Embryonic facial prominence (tissue), 1 donor: ENCODE measurements at regions not wholly inside any gene's neighbourhood (a gene's known extent, or its start where the extent isn't known, plus 50 kb on each side); places are given as distances from the start of the nearest gene placed in this dataset.
"Not testable (repeated sequence)": the region's sequence is repeated elsewhere in the genome, so short reads cannot be mapped to it uniquely, and the experiment has no call there.

ENCODE experiments used
- DNase-seq: peaks from one replicate; pipeline ENCODE4 v3.0.0-alpha.2; 2016; ENCODE audit errors: extremely low spot score

DNA sequence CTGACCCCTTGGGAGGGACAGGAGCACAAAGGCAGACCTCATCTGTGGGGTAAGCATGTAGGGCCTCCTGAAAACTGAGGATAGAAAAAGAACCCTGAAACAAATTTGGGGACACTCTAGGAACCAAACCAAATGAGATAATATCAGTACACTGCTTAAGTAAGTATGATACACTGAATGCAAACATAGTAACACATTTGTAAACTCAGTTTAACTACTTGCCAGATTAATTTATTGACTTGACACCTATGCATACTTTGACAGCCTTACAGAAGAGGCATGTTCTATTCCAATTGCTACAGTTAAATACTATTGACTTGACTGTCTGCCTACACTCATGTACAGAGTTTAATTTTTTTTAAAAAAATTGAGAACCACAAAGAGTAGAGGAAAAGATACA, 1070.8 kb upstream of the SEMA6A start:
- DNase-seq = no peak

GRCh38 chr5:117638581-117638980, 1064.0 kb upstream of the SEMA6A start:
- no peak for DNase-seq

DNA sequence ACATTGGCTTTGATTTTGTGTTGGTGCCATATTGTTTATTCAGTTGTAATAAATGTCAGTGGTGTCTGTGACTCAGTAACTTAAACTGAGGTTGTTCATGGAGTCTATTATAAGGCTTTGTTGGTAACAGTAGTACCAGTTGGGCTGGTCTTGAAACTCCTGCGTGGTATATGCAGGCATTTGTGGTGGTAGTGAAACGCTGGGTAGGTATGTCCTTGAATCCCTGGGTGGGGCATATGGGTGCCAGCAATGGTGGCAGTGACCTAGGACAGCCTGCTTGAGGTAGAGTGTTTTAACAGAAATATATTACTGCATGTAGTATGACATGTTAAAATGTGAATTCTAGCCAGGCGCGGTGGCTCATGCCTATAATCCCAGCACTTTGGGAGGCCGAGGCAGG, 1058.5 kb upstream of the SEMA6A start:
- no peak for DNase-seq

GRCh38 chr5:117624201-117624600, 1049.6 kb upstream of the SEMA6A start:
- no peak for DNase-seq

DNA sequence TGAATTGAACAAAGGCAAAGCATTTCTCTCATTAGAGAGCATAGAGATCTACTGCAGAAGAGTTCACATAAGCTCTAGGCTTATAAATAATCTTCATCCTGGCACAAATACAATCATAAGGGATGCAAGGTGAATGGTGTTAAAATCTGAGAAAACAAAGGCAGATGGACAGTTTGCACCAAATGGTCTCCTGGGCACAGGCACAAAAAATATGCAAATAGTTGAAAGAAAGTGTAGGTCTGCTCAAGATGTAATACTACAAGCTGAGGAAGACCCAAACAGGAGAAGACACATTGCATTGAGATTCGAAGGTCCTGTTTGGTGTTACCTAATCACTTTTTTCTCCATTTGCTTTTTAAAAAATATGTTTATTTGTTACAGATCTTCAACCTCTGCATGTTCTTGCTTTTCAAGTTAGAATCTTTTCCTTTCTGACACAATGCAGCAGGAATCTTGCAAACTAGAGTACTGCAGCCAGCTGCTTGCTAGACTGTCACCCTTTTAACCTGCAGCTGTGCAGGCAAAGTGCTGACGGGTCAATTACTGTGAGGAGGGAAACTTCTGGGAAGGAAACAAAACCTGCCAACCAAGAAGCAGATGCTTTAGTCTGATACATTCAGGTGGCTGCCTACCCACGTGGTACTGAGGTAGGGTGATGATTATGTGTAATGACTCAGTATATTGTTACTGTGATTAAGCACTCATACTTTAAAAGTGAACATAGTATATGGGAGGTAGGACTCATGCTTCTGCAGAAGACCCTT, 1048.6 kb upstream of the SEMA6A start:
- peak; percentile 7 for DNase-seq

- DNase-seq = no peak
Observed at GRCh38 chr5:117621921-117622320, 1047.3 kb upstream of the SEMA6A start.

GRCh38 chr5:117615226-117615625, 1040.6 kb upstream of the SEMA6A start:
- DNase-seq = no peak

- DNase-seq = no peak
Observed at GRCh38 chr5:117614408-117614807, 1039.8 kb upstream of the SEMA6A start.

- no peak for DNase-seq
Observed at GRCh38 chr5:117604845-117605244, 1030.2 kb upstream of the SEMA6A start.

DNA sequence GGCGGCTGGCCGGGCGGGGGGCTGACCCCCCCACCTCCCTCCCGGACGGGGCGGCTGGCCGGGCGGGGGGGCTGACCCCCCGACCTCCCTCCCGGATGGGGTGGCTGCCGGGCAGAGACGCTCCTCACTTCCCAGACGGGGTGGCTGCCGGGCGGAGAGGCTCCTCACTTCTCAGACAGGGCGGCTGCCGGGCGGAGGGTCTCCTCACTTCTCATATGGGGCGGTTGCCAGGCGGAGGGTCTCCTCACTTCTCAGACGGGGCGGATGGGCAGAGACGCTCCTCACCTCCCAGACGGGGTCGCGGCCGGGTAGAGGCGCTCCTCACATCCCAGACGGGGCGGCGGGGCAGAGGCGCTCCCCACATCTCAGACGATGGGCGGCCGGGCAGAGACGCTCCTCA, 1025.2 kb upstream of the SEMA6A start:
- not testable (repeated sequence) for DNase-seq

DNA sequence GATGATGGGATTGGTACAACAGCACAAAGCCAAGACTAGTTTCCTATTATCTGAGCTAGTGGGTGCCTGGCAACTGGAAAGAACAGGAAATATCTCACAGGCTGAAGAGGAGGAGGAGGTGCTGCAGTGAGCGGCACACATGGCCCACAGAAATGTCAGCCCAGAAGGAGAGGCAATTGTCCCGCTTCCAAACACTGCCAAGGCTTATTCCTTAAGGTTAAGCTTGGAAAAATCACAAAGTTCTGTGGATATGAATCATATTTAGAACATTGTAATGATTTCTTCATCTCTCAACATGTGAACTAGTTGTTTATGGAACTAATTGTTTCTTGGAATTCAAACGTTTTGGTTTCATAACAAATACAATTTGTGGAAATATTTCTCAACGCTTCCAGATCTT, 1019.5 kb upstream of the SEMA6A start:
- DNase-seq = no peak

GRCh38 chr5:117590944-117591343, 1016.3 kb upstream of the SEMA6A start:
- no peak for DNase-seq

DNA sequence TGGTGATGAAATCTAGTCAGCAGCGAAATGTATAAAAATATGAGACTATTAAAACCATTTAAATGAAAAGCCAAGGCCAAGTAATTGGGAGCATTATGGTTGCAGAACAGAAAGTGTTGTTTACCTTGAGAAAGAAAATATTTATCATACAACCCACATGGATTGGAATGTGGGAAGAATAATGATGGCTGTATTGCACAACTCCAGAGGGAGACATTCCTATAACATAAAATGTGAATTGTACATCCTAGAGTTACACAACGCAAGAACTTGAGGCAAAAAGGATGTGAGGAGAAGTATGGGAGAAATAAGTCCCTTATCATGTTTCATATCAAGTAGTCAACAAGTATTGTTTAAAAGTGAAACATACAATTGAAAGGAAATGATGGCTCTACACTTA, 1014.0 kb upstream of the SEMA6A start:
- no peak for DNase-seq

- no peak for DNase-seq
Observed at GRCh38 chr5:117587111-117587510, 1012.5 kb upstream of the SEMA6A start.

GRCh38 chr5:117568622-117569021, 994.0 kb upstream of the SEMA6A start:
- DNase-seq = no peak

- DNase-seq = no peak
Observed at GRCh38 chr5:117568126-117568525, 993.5 kb upstream of the SEMA6A start.

DNA sequence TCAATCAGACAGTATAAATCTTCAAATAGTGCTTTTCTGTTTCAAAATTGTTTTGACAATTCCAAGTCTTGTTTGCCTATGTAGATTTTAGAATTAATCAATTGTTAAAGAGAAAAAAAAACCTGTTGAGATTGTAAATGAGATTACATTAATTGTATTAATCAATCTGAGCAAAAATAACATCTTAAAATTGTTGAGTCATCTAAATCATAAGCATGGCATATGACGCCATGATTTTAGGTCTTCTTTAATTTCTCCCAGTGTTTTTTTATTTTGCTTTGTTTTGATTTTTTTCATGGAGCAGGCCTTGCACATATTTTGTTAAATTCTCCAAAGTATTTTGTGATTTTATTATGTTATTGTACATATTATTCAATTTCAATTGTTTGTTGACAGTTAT, 988.0 kb upstream of the SEMA6A start:
- DNase-seq = no peak

- no peak for DNase-seq
Observed at GRCh38 chr5:117561531-117561930, 986.9 kb upstream of the SEMA6A start.

DNA sequence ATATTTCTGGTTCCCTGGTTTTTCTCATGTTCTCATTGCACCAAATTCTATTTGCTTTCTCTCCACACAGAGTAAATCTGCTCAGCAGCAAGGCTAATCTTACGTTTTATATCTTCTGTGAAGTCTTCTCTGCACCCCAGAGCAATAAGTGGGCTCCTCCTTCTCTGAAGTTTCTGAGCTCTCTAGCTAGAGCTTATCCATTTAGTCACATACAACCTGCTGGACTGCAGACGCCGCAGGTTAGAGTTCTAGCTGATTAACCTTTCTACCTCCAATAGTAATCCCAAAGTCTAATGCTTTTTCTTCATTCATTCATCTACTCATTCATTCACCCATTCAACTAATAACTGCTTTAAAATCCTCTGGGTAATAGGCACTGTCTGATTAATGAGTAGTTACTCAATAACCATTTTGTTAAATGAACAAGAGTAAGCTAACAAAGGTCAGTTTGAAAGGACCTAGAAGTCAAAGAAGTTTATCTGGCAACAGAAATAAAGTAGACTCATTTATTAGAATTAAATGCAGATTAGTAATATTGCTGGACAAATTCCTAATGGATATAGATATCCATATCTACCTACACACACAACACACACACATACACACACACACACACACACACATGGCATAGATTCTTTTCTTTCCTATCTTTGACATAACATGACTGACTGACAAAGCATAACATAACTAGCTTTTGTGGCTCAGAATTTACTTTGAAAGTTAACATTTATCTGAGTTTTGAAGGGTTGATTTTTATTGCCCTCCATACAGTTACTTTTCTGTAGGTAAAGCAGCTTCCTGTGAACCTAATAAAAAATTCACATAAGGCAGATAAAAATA, 984.6 kb upstream of the SEMA6A start:
- DNase-seq = no peak

DNA sequence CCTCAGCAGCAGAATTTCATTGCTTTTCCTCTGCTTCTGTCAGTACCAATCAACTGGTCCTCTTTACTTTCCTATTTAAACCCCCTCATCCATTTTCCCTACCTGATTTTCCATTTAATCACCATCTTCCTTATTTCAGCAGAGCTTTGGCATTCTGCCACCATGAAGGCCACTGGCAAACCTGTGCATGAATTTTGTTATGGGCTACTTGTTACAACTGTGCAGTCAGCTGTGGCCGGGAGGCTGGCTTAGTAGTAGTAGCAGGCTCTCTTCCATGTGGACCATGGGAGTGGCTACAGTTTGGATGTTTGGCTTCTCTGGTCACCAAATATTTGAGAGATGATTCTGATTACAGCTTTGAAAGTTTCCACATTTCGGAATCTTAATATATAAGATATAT, 976.6 kb upstream of the SEMA6A start:
- DNase-seq = no peak

DNA sequence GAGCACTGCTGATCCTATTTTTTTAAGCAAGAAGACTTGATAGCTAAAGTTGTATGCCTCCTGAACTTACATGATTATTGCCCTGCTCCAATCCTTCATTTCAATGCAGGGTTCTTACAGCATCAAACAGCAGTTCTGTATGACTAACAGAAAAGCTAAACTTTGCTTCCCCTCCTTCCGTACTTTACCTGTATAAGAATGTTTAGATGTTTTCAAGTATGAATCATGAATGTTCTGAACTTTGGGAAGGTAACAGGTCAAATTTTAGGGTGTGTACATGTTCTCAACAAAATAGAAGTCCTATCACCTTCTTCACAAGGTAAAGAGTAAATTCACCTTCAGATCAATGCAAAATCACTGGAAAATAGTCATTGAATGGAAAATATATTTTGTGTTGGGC, 972.6 kb upstream of the SEMA6A start:
- no peak for DNase-seq

DNA sequence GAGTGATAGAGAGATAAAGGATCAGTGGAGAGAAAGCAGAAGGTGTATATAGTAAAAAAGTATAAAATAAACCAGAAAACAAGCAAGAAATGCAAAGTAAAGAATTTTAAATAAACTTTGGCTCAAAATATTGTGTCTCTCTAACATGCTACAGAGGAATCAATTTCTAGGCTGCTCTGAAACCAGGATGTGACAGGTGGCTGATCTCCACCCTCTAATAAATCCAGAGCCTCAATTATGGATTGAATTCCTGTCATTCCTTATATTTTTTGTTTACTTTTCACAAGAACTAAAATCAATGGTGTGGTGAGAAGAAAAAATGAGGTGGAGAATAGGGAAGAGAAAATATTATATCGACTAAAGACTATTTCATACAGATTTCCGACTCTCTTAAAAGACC, 965.1 kb upstream of the SEMA6A start:
- no peak for DNase-seq

DNA sequence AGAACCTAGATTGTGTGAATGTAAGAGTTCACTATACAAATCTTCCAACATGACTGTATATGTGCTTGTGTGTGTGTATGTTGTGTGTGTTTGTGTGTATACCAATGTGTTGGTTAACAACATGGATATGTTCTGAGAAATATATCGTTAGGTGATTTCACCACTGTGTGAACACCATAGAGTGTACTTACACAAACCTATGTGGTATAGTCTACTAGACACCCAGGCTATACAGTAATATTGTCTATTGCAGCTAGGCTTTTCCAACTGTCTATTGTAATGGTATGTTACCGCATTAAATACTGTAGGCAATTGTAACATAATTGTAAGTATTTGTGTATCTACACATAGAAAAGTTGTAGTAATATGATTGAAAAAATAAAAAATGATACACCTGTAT, 959.2 kb upstream of the SEMA6A start:
- no peak for DNase-seq
